SU-DHL-6 (cell line): ENCODE measurements at regions not wholly inside any gene's neighbourhood (a gene's known extent, or its start where the extent isn't known, plus 50 kb on each side); places are given as distances from the start of the nearest gene placed in this dataset.

Experiments used
- EZH2phosphoT487 ChIP-seq: fragments of 200-600 bp; sonication (generic), shearing (Covaris generic); conservative IDR thresholded peaks from 2 replicates; pipeline ENCODE4 v1.6.1; 2018; ENCODE audit warnings: mild to moderate bottlenecking, antibody characterized with exemption, low read length, moderate library complexity, mixed read lengths
- TF ChIP-seq, protein P1 (sequence below): fragments of 200-600 bp; sonication (generic); IDR thresholded peaks from one replicate; pipeline ENCODE4 v1.5.1; 2017; ENCODE audit warnings: antibody characterized with exemption, mild to moderate bottlenecking, low read length, moderate library complexity; ENCODE audit not compliant: insufficient read depth, poor library complexity, severe bottlenecking

DNA sequence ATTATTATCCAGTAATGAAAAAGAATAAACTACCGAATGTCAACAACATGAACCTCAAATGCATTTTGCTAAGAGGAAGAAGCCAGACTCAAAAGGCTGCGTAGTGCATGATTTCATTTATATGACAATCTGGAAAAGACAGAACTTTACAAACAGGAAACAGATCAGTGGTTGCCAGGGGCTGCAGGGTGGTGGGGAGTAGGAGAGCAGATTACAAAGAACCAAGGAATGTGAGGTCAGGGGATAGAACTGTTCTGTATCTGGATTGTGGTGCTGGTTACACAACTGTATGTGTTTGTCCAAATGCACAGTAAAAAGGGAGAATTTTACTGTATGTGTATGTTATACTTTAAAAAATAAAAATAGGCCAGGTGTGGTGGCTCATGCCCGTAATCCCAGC is 89.7 kb upstream of the MYL2 start:
- TF ChIP-seq, protein P1, sequence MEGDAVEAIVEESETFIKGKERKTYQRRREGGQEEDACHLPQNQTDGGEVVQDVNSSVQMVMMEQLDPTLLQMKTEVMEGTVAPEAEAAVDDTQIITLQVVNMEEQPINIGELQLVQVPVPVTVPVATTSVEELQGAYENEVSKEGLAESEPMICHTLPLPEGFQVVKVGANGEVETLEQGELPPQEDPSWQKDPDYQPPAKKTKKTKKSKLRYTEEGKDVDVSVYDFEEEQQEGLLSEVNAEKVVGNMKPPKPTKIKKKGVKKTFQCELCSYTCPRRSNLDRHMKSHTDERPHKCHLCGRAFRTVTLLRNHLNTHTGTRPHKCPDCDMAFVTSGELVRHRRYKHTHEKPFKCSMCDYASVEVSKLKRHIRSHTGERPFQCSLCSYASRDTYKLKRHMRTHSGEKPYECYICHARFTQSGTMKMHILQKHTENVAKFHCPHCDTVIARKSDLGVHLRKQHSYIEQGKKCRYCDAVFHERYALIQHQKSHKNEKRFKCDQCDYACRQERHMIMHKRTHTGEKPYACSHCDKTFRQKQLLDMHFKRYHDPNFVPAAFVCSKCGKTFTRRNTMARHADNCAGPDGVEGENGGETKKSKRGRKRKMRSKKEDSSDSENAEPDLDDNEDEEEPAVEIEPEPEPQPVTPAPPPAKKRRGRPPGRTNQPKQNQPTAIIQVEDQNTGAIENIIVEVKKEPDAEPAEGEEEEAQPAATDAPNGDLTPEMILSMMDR, result no peak
- no peak for TF ChIP-seq EZH2phosphoT487
